GM12892 (cell line): ENCODE measurements at regions not wholly inside any gene's neighbourhood (a gene's known extent, or its start where the extent isn't known, plus 50 kb on each side); places are given as distances from the start of the nearest gene placed in this dataset.

ENCODE experiments used
- POLR2A ChIP-seq: IDR thresholded peaks from 2 replicates; pipeline ENCODE4 v1.6.1; 2011; ENCODE audit warnings: low read depth, low read length, control low read depth
- POLR2AphosphoS5 ChIP-seq: IDR thresholded peaks from 2 replicates; pipeline ENCODE4 v1.6.1; 2011; ENCODE audit warnings: low read depth, low read length, control low read depth
- TAF1 ChIP-seq: IDR thresholded peaks from 2 replicates; pipeline ENCODE4 v1.6.1; 2011; ENCODE audit warnings: low read depth, mild to moderate bottlenecking, control low read depth, low read length, borderline replicate concordance

- TF ChIP-seq TAF1 (no peak), POLR2AphosphoS5 (no peak), POLR2A (no peak)
Observed at GRCh38 chr5:74953937-74954720, 87.9 kb upstream of the FAM169A start.
